AG09309 (cell line): ENCODE measurements at regions not wholly inside any gene's neighbourhood (a gene's known extent, or its start where the extent isn't known, plus 50 kb on each side); places are given as distances from the start of the nearest gene placed in this dataset.

Experiments used
- DNase-seq: peaks from one replicate; pipeline ENCODE4 v3.0.0-alpha.2; 2010; ENCODE audit warnings: low read depth
- H3K4me3 ChIP-seq: 2 replicates; pipeline ENCODE4 v1.5.1; 2011; ENCODE audit warnings: mild to moderate bottlenecking, low read depth, low read length, moderate library complexity; ENCODE audit not compliant: control insufficient read depth
- CTCF ChIP-seq: IDR thresholded peaks from 2 replicates; pipeline ENCODE4 v1.5.1; 2011; ENCODE audit warnings: mild to moderate bottlenecking, low read depth, low read length, inconsistent platforms; ENCODE audit not compliant: insufficient read depth, control insufficient read depth; ENCODE audit errors: missing control alignments

DNA sequence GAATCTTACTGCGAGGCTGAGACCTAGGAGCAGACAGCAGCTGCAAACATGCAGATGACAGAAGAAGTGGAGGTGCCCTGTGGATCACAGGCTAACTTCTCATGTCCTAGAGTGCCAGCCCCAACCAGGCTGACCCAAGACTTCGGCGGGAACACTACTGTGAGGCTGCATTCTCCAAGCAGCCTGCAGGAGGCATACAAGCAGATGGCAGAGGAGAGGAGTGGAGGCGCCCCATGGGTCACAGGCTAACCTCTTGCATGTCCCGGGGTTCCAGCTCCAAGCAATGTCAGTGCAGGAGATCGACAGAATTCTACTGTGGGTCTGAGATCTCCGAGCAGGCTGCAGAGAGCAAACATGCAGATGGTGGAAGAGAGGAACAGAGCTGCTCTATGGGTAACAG is 98.1 kb upstream of the ZNF678 start:
- DNase-seq: no peak
- H3K4me3 ChIP-seq: no peak overlapping the region
- no peak for TF ChIP-seq CTCF

GRCh38 chr1:227459977-227460376 is 103.4 kb upstream of the ZNF678 start:
- no peak for DNase-seq
- no peak overlapping the region for H3K4me3 ChIP-seq
- no peak for TF ChIP-seq CTCF

DNA sequence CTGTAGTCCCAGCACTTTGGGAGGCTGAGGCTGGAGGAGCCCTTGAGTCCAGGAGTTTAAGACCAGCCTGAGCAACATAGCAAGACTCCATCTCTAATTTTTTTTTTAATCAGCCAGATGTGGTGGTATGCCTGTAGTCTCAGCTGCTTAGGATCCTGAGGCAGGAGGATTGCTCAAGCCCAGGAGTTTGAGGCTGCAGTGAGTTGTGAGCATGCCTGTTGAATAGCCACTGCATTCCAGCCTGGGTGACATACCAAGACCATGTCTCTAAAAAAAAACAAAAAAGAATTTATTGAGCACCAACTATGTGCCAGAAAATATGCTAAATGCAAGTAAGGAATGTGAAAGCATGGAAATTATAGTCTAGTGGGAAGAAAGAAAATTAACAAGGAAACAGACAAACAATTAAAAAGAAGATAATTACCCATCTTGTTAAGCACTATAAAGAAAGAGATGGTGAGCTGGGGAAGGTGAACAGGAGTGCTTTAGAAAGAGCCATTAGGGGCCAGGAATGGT is 104.0 kb upstream of the ZNF678 start:
- no peak for TF ChIP-seq CTCF
- no peak overlapping the region for H3K4me3 ChIP-seq
- DNase-seq: no peak

GRCh38 chr1:227454686-227455085 is 108.7 kb upstream of the ZNF678 start:
- no peak for TF ChIP-seq CTCF
- DNase-seq: no peak

DNA sequence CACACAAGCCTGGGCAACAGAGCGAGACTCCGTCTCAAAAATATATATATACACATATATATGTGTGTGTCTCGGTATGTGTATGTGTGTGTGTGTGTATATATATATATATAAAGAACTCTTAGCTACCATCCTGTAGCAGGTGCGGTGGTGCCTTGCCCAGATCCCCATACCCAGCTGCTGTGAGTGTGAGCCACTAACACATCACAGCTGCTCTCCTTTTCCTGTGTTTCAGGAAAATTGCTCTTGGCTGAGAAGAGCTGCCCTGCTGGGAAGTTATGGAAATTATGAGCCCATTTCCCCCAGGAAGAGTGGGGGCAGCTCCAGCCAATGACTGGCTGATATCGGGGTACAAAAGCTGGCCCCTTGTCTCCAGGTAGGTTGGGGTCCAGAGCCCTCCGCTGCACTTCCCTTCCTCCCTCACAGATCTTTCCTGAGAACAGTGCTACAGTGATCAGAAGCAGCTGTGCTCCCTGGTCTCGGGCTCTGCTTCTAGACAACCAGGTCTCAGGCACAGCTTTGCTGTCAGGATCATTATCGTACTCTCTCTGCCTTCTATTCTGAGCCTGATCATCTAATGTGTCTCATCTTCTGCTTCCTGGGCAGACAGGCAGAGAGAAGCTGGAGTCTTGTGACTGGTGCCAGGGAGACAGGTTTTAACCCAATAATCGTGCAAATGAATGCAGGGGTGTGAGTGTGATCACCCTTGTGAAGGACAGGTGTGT is 109.6 kb upstream of the ZNF678 start:
- H3K4me3 ChIP-seq: no peak overlapping the region
- TF ChIP-seq CTCF: no peak
- no peak for DNase-seq

More at GRCh38 chr1:227454686-227455085, 108.7 kb upstream of the ZNF678 start:
- H3K4me3 ChIP-seq: no peak overlapping the region

DNA sequence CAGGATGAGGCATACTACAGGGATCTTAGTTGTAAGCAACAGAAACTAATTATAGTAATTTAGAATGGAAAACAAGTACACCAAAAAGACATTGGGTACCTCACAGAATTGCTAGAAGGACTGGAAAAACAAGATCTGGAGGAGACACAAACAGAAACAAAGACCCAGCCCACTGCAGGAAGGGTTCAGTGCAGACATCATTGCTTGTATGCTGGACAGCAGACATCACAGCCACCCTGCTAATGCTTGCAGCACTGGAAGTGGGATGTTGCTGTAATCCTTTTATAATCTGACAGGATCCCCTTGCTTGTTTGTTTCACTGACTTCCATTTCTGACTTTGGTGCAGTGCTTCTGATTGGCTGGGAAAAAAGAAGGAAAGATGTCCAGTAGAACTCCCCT is 111.4 kb upstream of the ZNF678 start:
- TF ChIP-seq CTCF: no peak
- no peak overlapping the region for H3K4me3 ChIP-seq
- no peak for DNase-seq
